DOHH2 (cell line): ENCODE measurements at regions not wholly inside any gene's neighbourhood (a gene's known extent, or its start where the extent isn't known, plus 50 kb on each side); places are given as distances from the start of the nearest gene placed in this dataset.

Source experiments
- EZH2phosphoT487 ChIP-seq: fragments of 200-600 bp; sonication (generic); IDR thresholded peaks from 2 replicates; pipeline ENCODE4 v1.6.1; 2017; ENCODE audit warnings: borderline replicate concordance, mild to moderate bottlenecking, antibody characterized with exemption, low read length, moderate library complexity, mixed read lengths
- TF ChIP-seq, protein P1 (sequence below): fragments of 200-600 bp; sonication (generic); IDR thresholded peaks from one replicate; pipeline ENCODE4 v1.5.1; 2014; ENCODE audit warnings: antibody characterized with exemption, mild to moderate bottlenecking, low read depth, low read length; ENCODE audit not compliant: poor library complexity, severe bottlenecking

DNA sequence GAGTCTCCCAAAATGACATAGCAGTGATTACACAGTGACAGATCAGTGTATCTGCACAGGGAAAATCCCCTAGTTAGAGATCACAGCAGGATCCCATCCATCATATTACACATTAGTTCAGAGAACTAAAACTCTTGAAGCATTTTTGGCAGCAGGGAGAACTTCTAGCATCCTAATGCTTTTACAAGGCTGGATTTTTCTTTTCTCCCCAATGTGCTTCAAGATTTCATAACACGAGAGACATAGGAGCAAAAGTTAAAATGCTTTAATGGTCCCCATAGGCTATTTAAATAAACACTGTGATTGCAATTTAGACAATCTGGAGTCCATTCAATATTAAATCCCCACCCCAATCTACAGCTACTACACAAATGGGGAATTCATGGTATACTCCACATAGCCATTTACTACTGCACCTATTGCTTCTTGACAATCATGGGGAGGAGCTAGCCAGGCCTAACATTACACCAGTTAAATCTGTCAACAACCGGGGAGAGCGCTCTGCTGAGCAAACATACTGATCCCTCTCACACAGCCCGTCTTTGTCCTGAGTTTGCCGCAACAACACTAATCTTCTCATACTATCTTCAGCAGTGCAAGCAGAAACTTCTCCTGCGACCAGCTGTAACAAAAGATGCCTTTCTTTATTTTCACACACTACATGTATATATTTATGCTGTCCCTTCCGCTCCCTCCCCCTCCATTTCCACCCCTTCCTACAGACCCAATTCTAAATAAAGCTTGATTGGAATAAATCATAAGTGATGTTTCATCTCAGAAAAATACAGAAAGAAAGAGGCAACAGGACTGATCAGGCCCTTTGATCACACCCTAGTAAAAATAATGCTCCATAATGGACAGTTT is 120.3 kb upstream of the SOX5 start:
- TF ChIP-seq EZH2phosphoT487: no peak
- TF ChIP-seq, protein P1, sequence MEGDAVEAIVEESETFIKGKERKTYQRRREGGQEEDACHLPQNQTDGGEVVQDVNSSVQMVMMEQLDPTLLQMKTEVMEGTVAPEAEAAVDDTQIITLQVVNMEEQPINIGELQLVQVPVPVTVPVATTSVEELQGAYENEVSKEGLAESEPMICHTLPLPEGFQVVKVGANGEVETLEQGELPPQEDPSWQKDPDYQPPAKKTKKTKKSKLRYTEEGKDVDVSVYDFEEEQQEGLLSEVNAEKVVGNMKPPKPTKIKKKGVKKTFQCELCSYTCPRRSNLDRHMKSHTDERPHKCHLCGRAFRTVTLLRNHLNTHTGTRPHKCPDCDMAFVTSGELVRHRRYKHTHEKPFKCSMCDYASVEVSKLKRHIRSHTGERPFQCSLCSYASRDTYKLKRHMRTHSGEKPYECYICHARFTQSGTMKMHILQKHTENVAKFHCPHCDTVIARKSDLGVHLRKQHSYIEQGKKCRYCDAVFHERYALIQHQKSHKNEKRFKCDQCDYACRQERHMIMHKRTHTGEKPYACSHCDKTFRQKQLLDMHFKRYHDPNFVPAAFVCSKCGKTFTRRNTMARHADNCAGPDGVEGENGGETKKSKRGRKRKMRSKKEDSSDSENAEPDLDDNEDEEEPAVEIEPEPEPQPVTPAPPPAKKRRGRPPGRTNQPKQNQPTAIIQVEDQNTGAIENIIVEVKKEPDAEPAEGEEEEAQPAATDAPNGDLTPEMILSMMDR: no peak
